ENCODE measurements at regions not wholly inside any gene's neighbourhood (a gene's known extent, or its start where the extent isn't known, plus 50 kb on each side); places are given as distances from the start of the nearest gene placed in this dataset.

DNA sequence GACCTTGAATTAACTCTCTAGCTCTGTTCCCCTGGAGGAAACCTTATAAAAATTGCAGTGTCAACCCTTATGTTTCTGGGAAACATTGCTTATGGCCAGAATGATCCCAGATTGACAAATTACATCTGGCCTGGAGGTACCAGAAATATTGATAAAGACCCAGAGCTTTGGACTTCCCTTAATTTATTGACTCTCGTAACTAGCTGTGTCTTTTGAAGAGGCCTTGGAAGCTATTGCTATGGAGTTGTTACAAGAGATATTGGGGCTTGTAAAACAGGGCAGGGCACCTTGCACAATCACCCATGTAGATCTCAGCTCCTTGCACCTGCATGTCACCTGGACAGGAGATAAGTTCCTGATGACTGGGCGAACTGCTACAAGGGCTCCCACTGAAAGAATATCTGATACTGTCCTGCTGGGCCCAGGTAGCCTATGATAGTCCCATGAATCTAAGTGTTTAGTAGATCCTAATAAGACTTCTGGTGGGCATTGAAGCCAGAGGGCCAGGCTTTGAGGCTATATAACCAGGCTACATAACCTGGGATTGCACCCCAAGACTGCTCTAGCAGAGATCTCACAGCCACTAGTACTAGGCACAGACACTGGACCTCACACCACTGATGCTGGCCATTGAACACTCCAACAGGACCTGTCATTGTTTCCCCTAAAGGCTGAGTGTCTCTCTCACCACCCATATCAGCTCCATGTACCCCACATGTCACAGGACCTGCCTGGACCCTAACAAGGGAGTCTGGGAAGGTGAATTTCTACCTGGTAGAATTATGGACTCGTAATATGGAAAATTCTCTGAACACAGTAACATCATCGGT is 135.7 kb upstream of the PWP1 start:
- no peaks in the 10 kb centered on the region for H4K20me1 ChIP-seq (ENCODE audit: insufficient read depth, poor library complexity, severe bottlenecking)
- H2AFZ ChIP-seq: no peak overlapping the region
- H3K9me2 ChIP-seq (replicated peaks; ENCODE audit: insufficient read depth): no peaks in the 10 kb centered on the region
- TF ChIP-seq, protein P1, sequence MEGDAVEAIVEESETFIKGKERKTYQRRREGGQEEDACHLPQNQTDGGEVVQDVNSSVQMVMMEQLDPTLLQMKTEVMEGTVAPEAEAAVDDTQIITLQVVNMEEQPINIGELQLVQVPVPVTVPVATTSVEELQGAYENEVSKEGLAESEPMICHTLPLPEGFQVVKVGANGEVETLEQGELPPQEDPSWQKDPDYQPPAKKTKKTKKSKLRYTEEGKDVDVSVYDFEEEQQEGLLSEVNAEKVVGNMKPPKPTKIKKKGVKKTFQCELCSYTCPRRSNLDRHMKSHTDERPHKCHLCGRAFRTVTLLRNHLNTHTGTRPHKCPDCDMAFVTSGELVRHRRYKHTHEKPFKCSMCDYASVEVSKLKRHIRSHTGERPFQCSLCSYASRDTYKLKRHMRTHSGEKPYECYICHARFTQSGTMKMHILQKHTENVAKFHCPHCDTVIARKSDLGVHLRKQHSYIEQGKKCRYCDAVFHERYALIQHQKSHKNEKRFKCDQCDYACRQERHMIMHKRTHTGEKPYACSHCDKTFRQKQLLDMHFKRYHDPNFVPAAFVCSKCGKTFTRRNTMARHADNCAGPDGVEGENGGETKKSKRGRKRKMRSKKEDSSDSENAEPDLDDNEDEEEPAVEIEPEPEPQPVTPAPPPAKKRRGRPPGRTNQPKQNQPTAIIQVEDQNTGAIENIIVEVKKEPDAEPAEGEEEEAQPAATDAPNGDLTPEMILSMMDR (IDR thresholded peaks at IDR 0.05; ENCODE audit: poor library complexity): no peak
- TF ChIP-seq EZH2phosphoT487 (IDR thresholded peaks at IDR 0.05; ENCODE audit: low read depth, severe bottlenecking, unreplicated experiment): no peak
- TF ChIP-seq EZH2 (IDR thresholded peaks at IDR 0.05; ENCODE audit: borderline replicate concordance): no peak
- 89% methylated on average over 4 of the region's 4 CpGs for WGBS (ENCODE audit: low lambda C conversion rate, missing lambda C conversion rate)
- H3K4me3 ChIP-seq: no peak overlapping the region
- H3K79me2 ChIP-seq: no peaks in the 10 kb centered on the region
- peak overlapping the region; percentile 90 for H3K27ac ChIP-seq
- no peak overlapping the region for H3K4me2 ChIP-seq
- H3K36me3 ChIP-seq (replicated peaks; ENCODE audit: insufficient read depth, low read depth): no peaks in the 10 kb centered on the region
- no peaks in the 10 kb centered on the region for H3K27me3 ChIP-seq
- no peaks in the 10 kb centered on the region for H3K9me3 ChIP-seq (ENCODE audit: low read depth)
- peaks cover 3% of the 10 kb centered on the region for H3K4me1 ChIP-seq (ENCODE audit: insufficient read depth)
- peak; percentile 61 for DNase-seq (ENCODE audit: low spot score)

- DNase-seq (ENCODE audit: low spot score): no peak
- H3K27ac ChIP-seq: peak overlapping the region; percentile 90
- H2AFZ ChIP-seq: no peak overlapping the region
- H3K79me2 ChIP-seq: no peaks in the 10 kb centered on the region
- no peaks in the 10 kb centered on the region for H3K9me3 ChIP-seq (ENCODE audit: low read depth)
- H3K4me3 ChIP-seq: no peak overlapping the region
- no peak overlapping the region for H3K4me2 ChIP-seq
- H4K20me1 ChIP-seq (ENCODE audit: insufficient read depth, poor library complexity, severe bottlenecking): no peaks in the 10 kb centered on the region
- peaks cover 3% of the 10 kb centered on the region for H3K4me1 ChIP-seq (ENCODE audit: insufficient read depth)
- no peaks in the 10 kb centered on the region for H3K27me3 ChIP-seq
- H3K9me2 ChIP-seq (replicated peaks; ENCODE audit: insufficient read depth): no peaks in the 10 kb centered on the region
- TF ChIP-seq EZH2phosphoT487 (IDR thresholded peaks at IDR 0.05; ENCODE audit: low read depth, severe bottlenecking, unreplicated experiment) (no peak), EZH2 (IDR thresholded peaks at IDR 0.05; ENCODE audit: borderline replicate concordance) (no peak)
- TF ChIP-seq, protein P1 (IDR thresholded peaks at IDR 0.05; ENCODE audit: poor library complexity): no peak
- H3K36me3 ChIP-seq (replicated peaks; ENCODE audit: insufficient read depth, low read depth): no peaks in the 10 kb centered on the region
Measured at GRCh38 chr12:107551434-107551833, 134.2 kb upstream of the PWP1 start.

DNA sequence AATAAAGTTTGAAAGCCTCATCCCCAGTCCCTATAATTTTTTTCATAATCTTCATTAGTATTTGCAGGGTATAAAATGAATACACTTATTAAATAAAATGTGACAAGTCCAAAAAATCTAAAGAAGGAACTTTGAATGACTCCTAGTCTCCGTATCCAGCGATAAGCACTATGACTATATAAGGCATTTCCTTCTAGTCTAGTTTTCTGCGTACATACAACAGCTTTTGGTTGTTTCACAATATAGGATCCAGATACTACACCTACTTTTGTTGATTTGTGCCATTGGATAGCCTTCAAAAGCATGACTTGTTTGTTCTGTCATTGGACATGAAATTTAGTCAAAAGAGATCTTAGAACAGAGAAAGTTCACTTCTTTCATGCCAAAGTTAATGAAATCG is 133.3 kb upstream of the PWP1 start:
- H3K9me3 ChIP-seq (ENCODE audit: low read depth): no peaks in the 10 kb centered on the region

More for the DNA sequence above, 133.3 kb upstream of the PWP1 start:
- TF ChIP-seq, protein P1 (IDR thresholded peaks at IDR 0.05; ENCODE audit: poor library complexity): no peak
- TF ChIP-seq EZH2phosphoT487 (IDR thresholded peaks at IDR 0.05; ENCODE audit: low read depth, severe bottlenecking, unreplicated experiment) (no peak), EZH2 (IDR thresholded peaks at IDR 0.05; ENCODE audit: borderline replicate concordance) (no peak)
- H3K4me3 ChIP-seq: no peak overlapping the region
- no peaks in the 10 kb centered on the region for H3K79me2 ChIP-seq
- H3K27ac ChIP-seq: no peak overlapping the region
- 93% methylated on average over 4 of the region's 4 CpGs for WGBS (ENCODE audit: low lambda C conversion rate, missing lambda C conversion rate)
- no peak overlapping the region for H2AFZ ChIP-seq
- DNase-seq (ENCODE audit: low spot score): no peak
- H3K9me2 ChIP-seq (replicated peaks; ENCODE audit: insufficient read depth): no peaks in the 10 kb centered on the region
- H4K20me1 ChIP-seq (ENCODE audit: insufficient read depth, poor library complexity, severe bottlenecking): no peaks in the 10 kb centered on the region
- no peak overlapping the region for H3K4me2 ChIP-seq
- H3K4me1 ChIP-seq (ENCODE audit: insufficient read depth): peaks cover 3% of the 10 kb centered on the region
- H3K27me3 ChIP-seq: no peaks in the 10 kb centered on the region
- H3K36me3 ChIP-seq (replicated peaks; ENCODE audit: insufficient read depth, low read depth): no peaks in the 10 kb centered on the region
